ENCODE measurements at regions not wholly inside any gene's neighbourhood (a gene's known extent, or its start where the extent isn't known, plus 50 kb on each side); places are given as distances from the start of the nearest gene placed in this dataset.

- Histone ChIP-seq H3K27me3 (ENCODE audit: insufficient read depth, poor library complexity, severe bottlenecking) (no peaks in the 10 kb centered on the region), H3K4me1 (ENCODE audit: insufficient read depth, poor library complexity, severe bottlenecking) (no peaks in the 10 kb centered on the region), H3K4me3 (ENCODE audit: severe bottlenecking) (no peak overlapping the region), H3K9me3 (ENCODE audit: severe bottlenecking) (no peaks in the 10 kb centered on the region), H3K36me3 (ENCODE audit: low read depth) (no peaks in the 10 kb centered on the region), H3K27ac (ENCODE audit: poor library complexity, severe bottlenecking) (no peak overlapping the region)
- ATAC-seq (ENCODE audit: low read depth), result no peak
- no peak for TF ChIP-seq CTCF (IDR thresholded peaks at IDR 0.05; ENCODE audit: poor library complexity, severe bottlenecking)
- DNase-seq (ENCODE audit: low spot score), result no peak
These were observed 455.3 kb upstream of the SLC10A2 start for GRCh38 chr13:103521532-103521931.

- no peak for TF ChIP-seq CTCF (IDR thresholded peaks at IDR 0.05; ENCODE audit: poor library complexity, severe bottlenecking)
- Histone ChIP-seq H3K4me1 (ENCODE audit: insufficient read depth, poor library complexity, severe bottlenecking) (no peaks in the 10 kb centered on the region), H3K27me3 (ENCODE audit: insufficient read depth, poor library complexity, severe bottlenecking) (no peaks in the 10 kb centered on the region), H3K27ac (ENCODE audit: poor library complexity, severe bottlenecking) (no peak overlapping the region), H3K4me3 (ENCODE audit: severe bottlenecking) (no peak overlapping the region), H3K9me3 (ENCODE audit: severe bottlenecking) (no peaks in the 10 kb centered on the region), H3K36me3 (ENCODE audit: low read depth) (no peaks in the 10 kb centered on the region)
- DNase-seq (ENCODE audit: low spot score) (no peak), ATAC-seq (ENCODE audit: low read depth) (no peak)
These were observed 451.5 kb upstream of the SLC10A2 start for GRCh38 chr13:103517768-103518102.

GRCh38 chr13:103517066-103517767, 451.0 kb upstream of the SLC10A2 start:
- DNase-seq (ENCODE audit: low spot score), result no peak
- Histone ChIP-seq H3K9me3 (ENCODE audit: severe bottlenecking) (no peaks in the 10 kb centered on the region), H3K27ac (ENCODE audit: poor library complexity, severe bottlenecking) (no peak overlapping the region), H3K4me3 (ENCODE audit: severe bottlenecking) (no peak overlapping the region), H3K4me1 (ENCODE audit: insufficient read depth, poor library complexity, severe bottlenecking) (no peaks in the 10 kb centered on the region), H3K36me3 (ENCODE audit: low read depth) (no peaks in the 10 kb centered on the region), H3K27me3 (ENCODE audit: insufficient read depth, poor library complexity, severe bottlenecking) (no peaks in the 10 kb centered on the region)
- TF ChIP-seq CTCF (IDR thresholded peaks at IDR 0.05; ENCODE audit: poor library complexity, severe bottlenecking), result no peak
- ATAC-seq (ENCODE audit: low read depth), result no peak

GRCh38 chr13:103516015-103516795, 450.0 kb upstream of the SLC10A2 start:
- Histone ChIP-seq H3K27ac (ENCODE audit: poor library complexity, severe bottlenecking) (no peak overlapping the region), H3K36me3 (ENCODE audit: low read depth) (no peaks in the 10 kb centered on the region), H3K9me3 (ENCODE audit: severe bottlenecking) (no peaks in the 10 kb centered on the region), H3K4me1 (ENCODE audit: insufficient read depth, poor library complexity, severe bottlenecking) (no peaks in the 10 kb centered on the region), H3K4me3 (ENCODE audit: severe bottlenecking) (no peak overlapping the region), H3K27me3 (ENCODE audit: insufficient read depth, poor library complexity, severe bottlenecking) (no peaks in the 10 kb centered on the region)
- TF ChIP-seq CTCF (IDR thresholded peaks at IDR 0.05; ENCODE audit: poor library complexity, severe bottlenecking), result no peak
- ATAC-seq (ENCODE audit: low read depth) (no peak), DNase-seq (ENCODE audit: low spot score) (no peak)

GRCh38 chr13:103515410-103515809, 449.2 kb upstream of the SLC10A2 start:
- no peaks in the 10 kb centered on the region for H3K27me3 ChIP-seq (ENCODE audit: insufficient read depth, poor library complexity, severe bottlenecking)
- DNase-seq (ENCODE audit: low spot score) (no peak), ATAC-seq (ENCODE audit: low read depth) (no peak)
- TF ChIP-seq CTCF (IDR thresholded peaks at IDR 0.05; ENCODE audit: poor library complexity, severe bottlenecking), result no peak
- H3K4me3 ChIP-seq (ENCODE audit: severe bottlenecking), result no peak overlapping the region
- no peaks in the 10 kb centered on the region for H3K9me3 ChIP-seq (ENCODE audit: severe bottlenecking)
- H3K36me3 ChIP-seq (ENCODE audit: low read depth), result no peaks in the 10 kb centered on the region
- H3K27ac ChIP-seq (ENCODE audit: poor library complexity, severe bottlenecking), result no peak overlapping the region
- no peaks in the 10 kb centered on the region for H3K4me1 ChIP-seq (ENCODE audit: insufficient read depth, poor library complexity, severe bottlenecking)

Measured in RWPE2 (cell line).